Epithelial cell of prostate (primary cell): ENCODE measurements at regions not wholly inside any gene's neighbourhood (a gene's known extent, or its start where the extent isn't known, plus 50 kb on each side); places are given as distances from the start of the nearest gene placed in this dataset.

Experiments used
- DNase-seq: peaks from one replicate; pipeline ENCODE4 v3.0.0-alpha.2; 2011; ENCODE audit warnings: low read depth, low spot score
- H3K27ac ChIP-seq: fragments of 450-650 bp; 2 replicates; pipeline ENCODE4 v1.5.1; 2017; ENCODE audit warnings: mild to moderate bottlenecking

DNA sequence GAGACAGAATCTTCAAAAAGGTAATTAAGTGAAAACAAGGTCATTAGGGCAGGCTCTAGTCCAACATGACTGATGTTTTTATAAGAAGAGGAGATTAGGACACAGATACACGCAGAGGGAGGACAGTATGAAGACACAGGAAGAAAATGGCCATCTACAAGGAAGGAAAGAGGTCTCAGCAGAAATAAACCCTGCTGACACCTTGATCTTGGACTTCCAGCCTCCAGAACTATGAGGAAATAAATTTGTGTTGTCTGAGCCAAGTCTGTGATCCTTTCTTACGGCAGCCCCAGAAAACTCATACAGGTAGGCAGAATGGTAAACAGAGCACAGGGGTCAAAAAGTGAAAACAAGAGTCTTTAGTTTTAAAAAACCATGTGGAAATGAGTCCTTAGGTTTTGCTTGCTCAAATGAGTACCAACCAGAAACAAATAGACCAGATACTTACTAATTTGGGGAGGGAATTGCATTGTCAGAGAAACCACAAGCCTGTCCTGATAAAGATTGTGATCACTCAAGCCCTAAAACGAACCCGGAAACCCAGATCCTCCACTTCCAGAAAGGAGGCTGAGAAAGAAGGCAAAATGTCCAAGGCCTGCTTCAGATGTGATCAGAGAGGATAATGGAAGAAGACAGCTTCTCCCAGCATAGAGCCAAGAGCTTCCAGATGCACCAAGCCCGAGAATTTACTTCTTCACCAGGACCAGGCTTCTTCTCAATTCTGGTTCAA, 93.9 kb downstream of the DUSP6 start:
- no peak for DNase-seq
- no peak overlapping the region for H3K27ac ChIP-seq

GRCh38 chr12:89257340-89257739, 95.0 kb downstream of the DUSP6 start:
- no peak overlapping the region for H3K27ac ChIP-seq
- no peak for DNase-seq

DNA sequence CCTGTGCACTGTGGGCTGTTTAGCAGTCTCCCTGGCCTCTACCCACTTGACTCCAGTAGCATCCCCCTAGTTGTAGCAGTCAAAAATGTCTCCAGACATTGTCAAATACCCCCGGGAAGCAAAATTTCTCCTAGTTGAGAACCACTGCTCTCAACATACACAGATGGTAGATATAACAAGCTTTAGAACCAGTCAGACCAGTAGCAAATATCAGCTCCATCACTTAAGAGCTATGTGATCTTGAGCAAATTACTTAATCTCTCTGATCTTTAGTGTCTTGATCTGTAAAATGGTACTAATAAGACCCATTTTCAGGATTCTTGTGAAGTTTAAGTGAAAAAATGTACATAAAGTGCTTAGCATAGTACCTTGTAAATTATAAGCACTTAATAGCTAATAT, 96.2 kb downstream of the DUSP6 start:
- H3K27ac ChIP-seq = no peak overlapping the region
- no peak for DNase-seq

DNA sequence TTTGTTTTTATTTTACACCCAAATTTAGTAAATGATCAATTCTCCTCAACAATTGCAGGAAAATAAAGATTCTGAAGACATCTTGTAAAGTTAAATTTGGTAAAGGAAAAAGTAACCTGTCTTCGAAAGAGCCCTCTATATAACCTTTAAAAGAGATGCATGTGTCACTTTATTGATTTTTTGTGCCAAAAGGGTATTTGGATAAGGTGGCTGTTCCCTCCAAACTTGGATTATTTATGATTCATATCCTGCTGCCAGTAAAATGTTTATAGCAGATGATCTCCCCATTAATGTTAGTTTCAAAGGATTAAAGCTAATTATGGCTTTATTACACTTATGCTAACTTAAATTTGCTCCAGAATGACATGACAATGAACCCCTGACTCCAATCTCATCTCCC, 98.8 kb downstream of the DUSP6 start:
- DNase-seq = no peak
- H3K27ac ChIP-seq = no peak overlapping the region

DNA sequence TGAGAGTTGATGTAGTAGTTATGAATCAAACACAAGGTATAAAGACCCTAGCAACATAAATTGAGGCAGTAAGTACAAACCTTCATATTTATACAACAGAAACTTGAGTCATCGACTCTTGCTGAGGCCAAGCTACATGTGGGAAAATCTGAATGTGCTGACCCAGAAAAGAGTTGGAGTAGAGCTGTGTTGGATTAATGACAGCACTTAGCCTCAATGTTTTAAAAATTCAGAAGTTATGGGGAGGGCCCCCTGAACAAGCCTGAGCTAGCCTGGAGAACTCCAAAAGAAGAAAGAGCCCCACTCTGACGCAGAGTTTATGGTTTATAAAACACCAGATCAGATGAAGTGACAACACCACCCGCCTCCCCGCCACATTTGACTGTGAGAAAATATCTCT, 100.0 kb downstream of the DUSP6 start:
- H3K27ac ChIP-seq = peak overlapping the region; percentile 30
- DNase-seq = peak; percentile 66

- peak overlapping the region; percentile 30 for H3K27ac ChIP-seq
- DNase-seq = no peak
Observed at GRCh38 chr12:89251342-89252271, 100.7 kb downstream of the DUSP6 start.

DNA sequence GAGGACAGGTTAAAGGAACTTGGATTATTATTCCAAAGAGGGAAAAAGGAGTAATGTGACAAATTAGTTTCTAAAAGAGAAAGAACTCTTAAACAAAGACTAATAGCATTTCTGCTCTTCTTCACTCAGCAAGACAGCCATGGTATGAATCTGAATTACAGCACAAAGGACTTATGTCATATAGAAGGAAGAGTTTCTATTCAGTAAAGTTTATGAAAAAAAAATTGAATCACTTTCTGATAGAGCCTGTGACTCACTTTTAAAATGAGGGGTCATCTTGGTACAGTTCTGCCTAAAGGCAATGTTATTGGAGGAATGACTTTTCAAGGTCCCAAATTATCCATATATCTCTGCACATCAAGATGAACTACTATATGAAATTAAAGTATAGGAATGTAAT, 101.7 kb downstream of the DUSP6 start:
- peak overlapping the region; percentile 30 for H3K27ac ChIP-seq

GRCh38 chr12:89250213-89250612, 102.1 kb downstream of the DUSP6 start:
- DNase-seq = no peak
- H3K27ac ChIP-seq = no peak overlapping the region

More for the DNA sequence above, 101.7 kb downstream of the DUSP6 start:
- DNase-seq = no peak

DNA sequence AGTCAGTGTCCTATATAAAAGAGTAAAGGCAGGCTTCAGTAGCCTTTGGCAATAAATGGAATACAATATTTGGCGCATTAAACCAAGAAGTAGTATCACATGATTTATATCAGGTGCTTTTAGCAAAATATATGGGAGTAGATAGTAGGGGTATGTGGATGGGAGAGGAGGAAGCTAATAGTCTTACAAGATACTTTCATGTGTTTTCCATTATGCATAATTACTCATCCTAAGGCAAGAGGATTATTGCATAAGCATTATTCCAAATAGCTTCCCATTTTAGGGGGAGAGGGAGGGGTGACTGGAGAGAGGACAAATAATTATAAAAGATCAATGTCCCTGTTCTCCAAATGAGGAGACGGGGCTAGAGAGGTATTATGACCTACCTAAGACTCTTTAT, 104.3 kb downstream of the DUSP6 start:
- no peak overlapping the region for H3K27ac ChIP-seq
- no peak for DNase-seq

GRCh38 chr12:89247541-89247942, 104.8 kb downstream of the DUSP6 start:
- no peak overlapping the region for H3K27ac ChIP-seq
- DNase-seq = no peak

DNA sequence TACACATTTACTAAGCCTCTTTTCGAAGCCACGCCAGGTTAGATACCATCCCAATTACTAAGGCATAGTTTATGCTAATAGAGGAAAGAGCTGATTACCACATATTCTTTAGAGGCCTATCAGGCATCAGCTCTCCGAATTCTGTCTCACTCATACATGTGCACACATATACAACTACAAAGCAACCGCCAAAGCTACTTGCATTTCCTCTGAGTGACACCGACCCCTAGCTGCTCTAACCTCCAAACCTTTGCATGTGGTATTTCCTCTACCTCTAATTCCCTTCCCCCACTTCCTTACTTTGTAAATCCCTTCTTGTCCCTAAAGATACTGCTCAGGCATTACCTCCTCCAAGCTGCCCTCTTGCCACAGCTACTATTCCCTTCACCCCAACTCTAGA, 107.2 kb downstream of the DUSP6 start:
- no peak for DNase-seq
- peak overlapping the region; percentile 61 for H3K27ac ChIP-seq

- DNase-seq = no peak
- H3K27ac ChIP-seq = peak overlapping the region; percentile 61
Observed at GRCh38 chr12:89244536-89244935, 107.8 kb downstream of the DUSP6 start.

GRCh38 chr12:89243771-89244170, 108.5 kb downstream of the DUSP6 start:
- peak overlapping the region; percentile 61 for H3K27ac ChIP-seq
- no peak for DNase-seq

- DNase-seq = no peak
- no peak overlapping the region for H3K27ac ChIP-seq
Observed at GRCh38 chr12:89239534-89239933, 112.8 kb downstream of the DUSP6 start.

GRCh38 chr12:89238593-89238992, 113.7 kb downstream of the DUSP6 start:
- no peak for DNase-seq
- peak overlapping the region; percentile 94 for H3K27ac ChIP-seq

- DNase-seq = no peak
- peak overlapping the region; percentile 94 for H3K27ac ChIP-seq
Observed at GRCh38 chr12:89237763-89238162, 114.5 kb downstream of the DUSP6 start.

DNA sequence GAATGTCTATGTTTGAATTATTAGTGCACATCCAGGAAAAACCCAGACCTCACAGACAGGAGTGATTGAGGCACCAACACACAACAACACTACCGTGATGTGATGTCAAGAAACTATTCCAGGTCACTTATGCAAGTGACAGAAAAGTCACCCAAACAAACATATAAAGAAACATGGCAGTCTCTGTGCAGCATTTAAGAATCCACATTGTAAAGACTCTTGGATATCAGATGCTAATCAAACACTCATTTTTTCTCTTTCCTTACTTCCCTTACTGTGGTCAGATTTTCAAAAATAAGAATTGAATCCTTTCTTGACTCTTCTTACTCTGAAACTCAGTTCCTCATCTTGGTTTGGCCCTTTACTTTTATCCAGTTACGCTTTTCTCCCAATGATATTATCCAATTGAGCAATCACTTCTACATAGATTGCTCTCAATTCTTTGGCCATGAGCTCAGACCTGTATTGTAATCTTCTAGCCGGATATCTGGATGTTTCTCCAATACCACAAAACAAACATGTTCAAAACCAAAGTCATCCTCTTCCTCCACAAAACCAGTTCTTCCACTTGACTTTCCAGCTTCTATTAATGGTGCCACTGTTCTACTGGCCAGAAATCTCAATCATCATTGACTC, 115.4 kb downstream of the DUSP6 start:
- peak; percentile 93 for DNase-seq
- peak overlapping the region; percentile 94 for H3K27ac ChIP-seq

DNA sequence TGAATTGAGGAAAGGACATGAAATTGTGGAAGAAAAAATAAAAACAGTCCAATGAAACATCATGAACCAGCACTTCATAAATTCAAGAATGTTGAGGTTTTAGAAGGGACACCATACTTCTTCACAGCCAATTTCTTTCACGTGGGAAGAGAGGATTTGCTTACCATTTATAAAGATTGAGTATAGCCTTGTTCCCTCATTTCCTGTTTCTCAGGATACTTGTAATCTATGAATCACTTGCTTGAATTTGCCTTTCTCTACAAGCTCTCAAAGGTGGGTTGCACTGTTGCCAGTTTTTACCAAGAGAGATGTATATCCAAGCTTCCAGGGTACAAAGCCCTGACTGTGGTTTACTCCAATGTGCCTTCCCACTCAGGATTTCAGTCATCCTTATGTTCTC, 116.1 kb downstream of the DUSP6 start:
- no peak for DNase-seq
- peak overlapping the region; percentile 94 for H3K27ac ChIP-seq

- no peak for DNase-seq
Observed at GRCh38 chr12:89235189-89235993, 116.9 kb downstream of the DUSP6 start.

More at GRCh38 chr12:89235189-89235993, 116.9 kb downstream of the DUSP6 start:
- peak overlapping the region; percentile 94 for H3K27ac ChIP-seq
